COLO829 (cell line): ENCODE measurements at regions not wholly inside any gene's neighbourhood (a gene's known extent, or its start where the extent isn't known, plus 50 kb on each side); places are given as distances from the start of the nearest gene placed in this dataset.
A peak's percentile ranks its signal among the peaks of the same experiment; 100 is the strongest.
"Not testable (repeated sequence)": the region's sequence is repeated elsewhere in the genome, so short reads cannot be mapped to it uniquely, and the experiment has no call there.

Experiments
- DNase-seq: peaks from one replicate; pipeline ENCODE4 v3.0.0; 2012; ENCODE audit warnings: low spot score

- no peak for DNase-seq
Measured at GRCh38 chr15:31433091-31433490, 106.5 kb downstream of the KLF13 start.

- no peak for DNase-seq
Measured at GRCh38 chr15:31433574-31433973, 106.9 kb downstream of the KLF13 start.

GRCh38 chr15:31434275-31434587 lies 107.6 kb downstream of the KLF13 start:
- DNase-seq = no peak

- no peak for DNase-seq
Measured at GRCh38 chr15:31434588-31435260, 108.1 kb downstream of the KLF13 start.

GRCh38 chr15:31435261-31435911 lies 108.8 kb downstream of the KLF13 start:
- DNase-seq = peak; percentile 32

- DNase-seq = no peak
Measured at GRCh38 chr15:31435912-31436628, 109.4 kb downstream of the KLF13 start.

- no peak for DNase-seq
Measured at GRCh38 chr15:31437686-31438085, 111.1 kb downstream of the KLF13 start.

- no peak for DNase-seq
Measured at GRCh38 chr15:31438601-31439265, 112.1 kb downstream of the KLF13 start.

- DNase-seq = no peak
Measured at GRCh38 chr15:31439328-31439727, 112.7 kb downstream of the KLF13 start.

- DNase-seq = not testable (repeated sequence)
Measured at GRCh38 chr15:31440216-31440615, 113.6 kb downstream of the KLF13 start.

GRCh38 chr15:31440754-31441311 lies 114.2 kb downstream of the KLF13 start:
- no peak for DNase-seq

- no peak for DNase-seq
Measured at GRCh38 chr15:31442226-31442625, 115.6 kb downstream of the KLF13 start.

- no peak for DNase-seq
Measured at GRCh38 chr15:31442699-31443111, 116.1 kb downstream of the KLF13 start.

- DNase-seq = no peak
Measured at GRCh38 chr15:31444844-31445243, 118.2 kb downstream of the KLF13 start.

GRCh38 chr15:31446546-31446945 lies 119.9 kb downstream of the KLF13 start:
- no peak for DNase-seq

- DNase-seq = no peak
Measured at GRCh38 chr15:31447931-31448634, 121.4 kb downstream of the KLF13 start.

GRCh38 chr15:31448635-31448979 lies 122.0 kb downstream of the KLF13 start:
- DNase-seq = no peak

- no peak for DNase-seq
Measured at GRCh38 chr15:31452595-31453557, 126.2 kb downstream of the KLF13 start.

- DNase-seq = no peak
Measured at GRCh38 chr15:31453558-31454318, 127.1 kb downstream of the KLF13 start.

GRCh38 chr15:31455499-31455898 lies 128.9 kb downstream of the KLF13 start:
- DNase-seq = no peak
